Fibroblast of skin of right biceps (primary cell): ENCODE measurements at regions not wholly inside any gene's neighbourhood (a gene's known extent, or its start where the extent isn't known, plus 50 kb on each side); places are given as distances from the start of the nearest gene placed in this dataset.

ENCODE experiments used
- DNase-seq: peaks from one replicate; pipeline ENCODE4 v3.0.0-alpha.2; 2013

- peak; percentile 68 for DNase-seq
These were observed 59.8 kb upstream of the RPH3AL start for GRCh38 chr17:412211-413015.

DNA sequence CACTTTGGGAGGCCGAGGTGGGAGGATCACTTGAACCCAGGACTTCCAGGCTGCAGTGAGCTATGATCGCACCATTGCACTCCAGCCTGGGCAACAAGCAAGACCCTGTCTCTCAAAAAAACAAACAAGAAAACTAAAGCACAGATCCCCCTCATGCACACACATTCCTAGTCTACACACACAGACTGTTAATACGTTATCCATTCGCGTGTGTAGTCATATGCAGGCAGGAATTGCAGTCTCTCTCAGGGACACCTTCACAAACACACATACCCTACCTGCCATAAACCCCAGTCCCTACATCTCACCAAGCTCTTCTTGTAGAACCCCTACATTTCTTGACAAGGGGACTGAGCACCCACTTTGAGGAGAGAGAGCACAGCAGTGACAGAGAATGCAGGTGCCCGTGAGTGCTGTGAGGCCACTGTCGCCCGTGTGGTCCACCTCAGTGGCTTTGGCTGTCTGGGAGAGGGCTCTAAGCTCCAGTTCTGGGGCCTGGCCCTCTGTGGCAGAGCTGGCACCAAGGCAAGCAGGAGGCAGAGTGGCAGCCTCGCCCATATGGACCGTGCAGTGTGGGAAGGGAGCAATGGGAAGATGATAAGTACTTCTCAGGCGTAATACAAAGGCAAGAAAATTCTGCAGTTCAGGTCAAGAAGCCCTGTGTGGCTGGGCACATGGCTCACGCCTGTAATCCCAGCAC lies 59.0 kb upstream of the RPH3AL start:
- no peak for DNase-seq

DNA sequence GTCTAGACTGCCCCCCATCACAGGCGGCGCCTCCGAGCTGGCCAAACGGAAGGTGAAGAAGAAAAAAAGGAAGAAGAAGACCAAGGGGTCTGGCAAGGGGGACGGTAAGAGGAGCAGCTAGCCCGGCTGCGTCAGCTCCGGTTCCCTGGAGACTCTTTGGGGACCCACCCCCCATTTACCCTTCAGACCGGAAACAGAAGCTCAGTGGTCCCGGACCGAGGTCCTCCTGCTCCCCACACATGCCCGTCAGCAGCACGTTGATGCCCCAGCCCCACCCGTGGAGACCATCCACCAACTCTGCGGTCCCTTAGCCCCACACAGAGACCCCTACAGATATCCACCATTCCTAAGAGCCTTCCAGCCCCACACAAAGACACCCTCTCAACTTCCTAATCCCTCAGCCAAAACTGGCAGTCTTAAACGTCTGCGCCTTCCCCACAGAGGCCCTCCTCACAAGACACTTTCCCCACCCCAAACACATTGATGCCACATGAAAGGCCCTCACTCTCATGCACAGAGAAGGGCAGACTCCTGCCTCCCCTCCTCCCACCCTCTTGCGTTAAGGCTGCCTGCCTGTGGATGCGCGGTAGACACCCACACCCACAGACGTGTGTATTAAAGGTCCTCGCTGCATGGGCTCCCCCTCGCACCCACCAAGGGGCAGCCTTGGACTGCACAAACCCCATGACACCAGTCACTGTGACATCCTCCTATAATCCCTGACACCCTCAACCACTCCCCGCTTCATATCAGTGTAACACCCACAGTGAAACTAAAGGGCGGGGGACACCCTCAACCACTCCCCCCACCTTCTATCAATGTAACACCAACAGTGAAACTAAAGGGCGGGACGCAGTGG lies 58.2 kb upstream of the RPH3AL start:
- peak; percentile 44 for DNase-seq

DNA sequence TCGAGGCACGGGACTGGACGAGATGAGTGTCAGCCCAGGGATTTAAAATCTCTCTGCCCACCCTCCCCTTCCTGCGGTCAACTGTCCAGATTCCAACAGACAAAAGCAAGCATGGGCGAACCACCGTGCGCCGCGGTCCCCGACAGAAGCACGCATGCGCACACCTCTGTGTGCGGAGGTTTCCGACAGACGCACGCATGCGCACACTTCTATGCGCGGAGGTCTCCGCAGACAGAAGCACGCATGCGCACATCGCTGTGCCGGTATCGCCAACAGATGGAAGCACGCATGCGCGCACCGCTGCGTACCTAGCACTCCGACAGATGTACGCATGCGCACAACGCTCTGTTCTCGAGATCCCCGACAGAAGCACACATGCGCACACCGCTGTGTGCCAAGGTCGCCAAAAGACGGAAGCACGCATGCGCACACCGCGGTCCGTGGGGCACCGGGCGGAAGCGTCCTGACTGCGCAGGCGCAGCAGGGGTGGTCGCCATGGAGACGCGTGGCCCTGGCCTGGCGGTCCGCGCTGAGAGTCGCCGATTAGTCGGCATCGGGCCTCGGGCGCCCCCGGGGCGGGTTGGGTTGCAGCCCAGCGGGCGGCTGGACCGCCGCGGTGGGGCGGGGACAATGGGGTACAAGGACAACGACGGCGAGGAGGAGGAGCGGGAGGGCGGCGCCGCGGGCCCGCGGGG lies 57.4 kb upstream of the RPH3AL start:
- DNase-seq: peak; percentile 97

GRCh38 chr17:409308-409847 lies 56.8 kb upstream of the RPH3AL start:
- no peak for DNase-seq

DNA sequence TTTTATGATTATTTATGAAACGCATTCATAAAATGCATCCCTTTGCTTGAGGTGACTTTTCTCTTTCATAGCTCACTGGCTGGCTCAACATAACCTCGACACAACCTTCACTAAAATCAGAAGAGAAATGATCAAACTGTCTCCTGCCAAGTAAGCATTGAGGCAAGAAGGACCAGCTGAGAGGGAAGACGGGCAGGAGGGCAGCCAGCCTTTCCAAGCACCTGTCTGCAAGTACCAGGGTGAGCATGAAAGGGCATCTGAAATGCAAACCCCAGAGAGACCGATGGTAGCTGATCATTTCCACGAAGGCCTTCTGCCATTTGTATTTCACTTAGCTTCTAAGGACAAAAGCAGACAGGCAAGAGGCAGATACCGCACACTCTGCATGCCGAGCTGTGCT lies 52.1 kb upstream of the RPH3AL start:
- no peak for DNase-seq
